MCF 10A (cell line): ENCODE measurements at regions not wholly inside any gene's neighbourhood (a gene's known extent, or its start where the extent isn't known, plus 50 kb on each side); places are given as distances from the start of the nearest gene placed in this dataset.

Experiments
- BruUV-seq: library from RNA; stranded (reverse); fragments of 400-500 nt; replicated peaks from 2 replicates; lab custom pipeline; 2021; lab: Mats Ljungman, UMichigan
- CTCF ChIA-PET: fragments of 300-600 bp; sonication (Branson Sonifier 250); formaldehyde crosslinking; extraction: SDS; loops from one replicate; lab custom pipeline; 2021; ENCODE audit warnings: antibody characterized with exemption, inconsistent platforms; lab: Yijun Ruan, JAX
- POLR2A ChIA-PET: fragments of 300-600, 350-650 bp; sonication (Branson Sonifier 250); formaldehyde crosslinking; extraction: SDS; loops from one replicate; lab custom pipeline; 2020; ENCODE audit warnings: antibody characterized with exemption, inconsistent platforms; lab: Yijun Ruan, JAX
- DNase-seq: peaks from one replicate; pipeline ENCODE4 v3.0.0-alpha.2; 2018; ENCODE audit not compliant: unreplicated experiment
- H3K27ac Mint-ChIP-seq: one replicate; pipeline ENCODE4 v1.8.0; 2022; ENCODE audit warnings: mild to moderate bottlenecking, low read depth, mixed read lengths; ENCODE audit not compliant: unreplicated experiment
- H3K27me3 Mint-ChIP-seq: one replicate; pipeline ENCODE4 v1.8.0; 2022; ENCODE audit warnings: mixed read lengths; ENCODE audit not compliant: insufficient read depth, unreplicated experiment
- H3K36me3 Mint-ChIP-seq: one replicate; pipeline ENCODE4 v1.8.0; 2022; ENCODE audit warnings: mild to moderate bottlenecking, moderate library complexity, mixed read lengths; ENCODE audit not compliant: insufficient read depth, unreplicated experiment
- H3K4me1 Mint-ChIP-seq: one replicate; pipeline ENCODE4 v1.8.0; 2022; ENCODE audit warnings: mixed read lengths; ENCODE audit not compliant: insufficient read depth, unreplicated experiment
- H3K4me3 Mint-ChIP-seq: one replicate; pipeline ENCODE4 v1.8.0; 2022; ENCODE audit warnings: mild to moderate bottlenecking, moderate library complexity, mixed read lengths; ENCODE audit not compliant: unreplicated experiment
- H3K9me3 Mint-ChIP-seq: one replicate; pipeline ENCODE4 v1.8.0; 2022; ENCODE audit warnings: mixed read lengths; ENCODE audit not compliant: unreplicated experiment
- CTCF ChIP-seq: fragments of 200-600 bp; IDR thresholded peaks from one replicate; pipeline ENCODE4 v1.8.0; 2022; ENCODE audit warnings: antibody characterized with exemption, mild to moderate bottlenecking; ENCODE audit not compliant: unreplicated experiment
- intact Hi-C: fragments of 100-400 bp; cut with micrococcal nuclease; formaldehyde crosslinking; loops from 2 replicates; pipeline ENCODE4 v1.14.1; 2022

GRCh38 chr10:10609379-10609955 lies 408.2 kb upstream of the CELF2 start:
- no peaks in the 10 kb centered on the region for H3K9me3 Mint-ChIP-seq
- CTCF ChIA-PET = no interaction called here
- BruUV-seq = no TSS peak
- no peak overlapping the region for H3K4me3 Mint-ChIP-seq
- intact Hi-C loops = loop anchor here (10.0 kb wide), 1 partner anchor 425 kb away; no protein-coding TSS in a partner anchor
- H3K27ac Mint-ChIP-seq = no peak overlapping the region
- no peak for DNase-seq
- no peaks in the 10 kb centered on the region for H3K27me3 Mint-ChIP-seq
- no peak for TF ChIP-seq CTCF
- POLR2A ChIA-PET = no interaction called here
- H3K4me1 Mint-ChIP-seq = peaks cover 11% of the 10 kb centered on the region
- no peaks in the 10 kb centered on the region for H3K36me3 Mint-ChIP-seq

- no peaks in the 10 kb centered on the region for H3K9me3 Mint-ChIP-seq
- H3K4me3 Mint-ChIP-seq = no peak overlapping the region
- H3K36me3 Mint-ChIP-seq = no peaks in the 10 kb centered on the region
- no peak for TF ChIP-seq CTCF
- ChIA-PET POLR2A (interaction anchor here (0.6 kb wide), 1 partner anchor 422 kb away, joined by 3 read pairs; no protein-coding TSS in a partner anchor), CTCF (no interaction called here)
- DNase-seq = no peak
- BruUV-seq = no TSS peak
- H3K27ac Mint-ChIP-seq = no peak overlapping the region
- H3K4me1 Mint-ChIP-seq = peaks cover 10% of the 10 kb centered on the region
- no peaks in the 10 kb centered on the region for H3K27me3 Mint-ChIP-seq
- intact Hi-C loops = no loop called here
Measured at GRCh38 chr10:10610171-10610570, 407.5 kb upstream of the CELF2 start.

- Mint-ChIP-seq H3K4me3 (no peak overlapping the region), H3K9me3 (no peaks in the 10 kb centered on the region), H3K27me3 (no peaks in the 10 kb centered on the region), H3K36me3 (no peaks in the 10 kb centered on the region), H3K27ac (no peak overlapping the region), H3K4me1 (no peaks in the 10 kb centered on the region)
- intact Hi-C loops = no loop called here
- TF ChIP-seq CTCF = no peak
- ChIA-PET CTCF (no interaction called here), POLR2A (no interaction called here)
- BruUV-seq = no TSS peak
- no peak for DNase-seq
Measured at GRCh38 chr10:10612151-10612550, 405.5 kb upstream of the CELF2 start.

GRCh38 chr10:10613656-10614244 lies 403.9 kb upstream of the CELF2 start:
- no peaks in the 10 kb centered on the region for H3K9me3 Mint-ChIP-seq
- DNase-seq = no peak
- no TSS peak for BruUV-seq
- no peak overlapping the region for H3K4me3 Mint-ChIP-seq
- intact Hi-C loops = no loop called here
- TF ChIP-seq CTCF = no peak
- H3K4me1 Mint-ChIP-seq = no peaks in the 10 kb centered on the region
- no peak overlapping the region for H3K27ac Mint-ChIP-seq
- CTCF ChIA-PET = no interaction called here
- H3K27me3 Mint-ChIP-seq = no peaks in the 10 kb centered on the region
- no peaks in the 10 kb centered on the region for H3K36me3 Mint-ChIP-seq
- POLR2A ChIA-PET = no interaction called here
